GM12878 (cell line): ENCODE measurements at regions not wholly inside any gene's neighbourhood (a gene's known extent, or its start where the extent isn't known, plus 50 kb on each side); places are given as distances from the start of the nearest gene placed in this dataset.

Source experiments
- ATAC-seq: fragments of 200-7000 bp; cut with Tn5 transposase; 3 replicates; pipeline ENCODE4 v1.9.1; 2020; ENCODE audit warnings: mild to moderate bottlenecking, moderate library complexity
- BruUV-seq: library from RNA; stranded (reverse); fragments of 400-500 nt; replicated peaks from 2 replicates; lab custom pipeline; 2021; lab: Mats Ljungman, UMichigan
- CTCF ChIA-PET: fragments of 300-600 bp; sonication (Branson Sonifier 250); formaldehyde crosslinking; extraction: SDS; loops from one replicate; lab custom pipeline; 2021; ENCODE audit warnings: inconsistent platforms; lab: Yijun Ruan, JAX
- POLR2A ChIA-PET: fragments of 350-600 bp; formaldehyde crosslinking; extraction: SDS; loops from one replicate; lab custom pipeline; 2021; ENCODE audit warnings: inconsistent platforms; lab: Charles Lee
- RAD21 ChIA-PET: fragments of 300-600 bp; sonication (Branson Sonifier 250); formaldehyde crosslinking; loops from one replicate; lab custom pipeline; 2023; ENCODE audit warnings: antibody characterized with exemption; ENCODE audit not compliant: unreplicated experiment; lab: Charles Lee
- SMC1A ChIA-PET: fragments of 300-600 bp; sonication (Branson Sonifier 250); formaldehyde crosslinking; loops from one replicate; lab custom pipeline; 2023; ENCODE audit not compliant: unreplicated experiment, uncharacterized antibody; lab: Charles Lee
- DNase-seq: peaks from one replicate; pipeline ENCODE4 v3.0.0-alpha.2; 2011; ENCODE audit warnings: low read depth, low spot score
- FAIRE-seq: peaks from 3 replicates; lab custom pipeline; 2011; peaks lifted over from hg19 to GRCh38; lab: Jason Lieb, UNC
- H2AFZ ChIP-seq: 2 replicates; pipeline ENCODE4 v1.6.0; 2011; ENCODE audit warnings: low read depth, low read length, control low read depth; ENCODE audit not compliant: control insufficient read depth
- H3K27ac ChIP-seq: 2 replicates; pipeline ENCODE4 v1.5.1; 2011; ENCODE audit warnings: control low read depth; ENCODE audit not compliant: control insufficient read depth, insufficient read depth
- H3K27me3 ChIP-seq, 2 experiments: replicated peaks in 1 of 2; 2 replicates each; pipeline versions ENCODE4 v1.6.0 to v1.6.1; 2011; ENCODE audit warnings: low read length in 1 of 2; ENCODE audit not compliant: control insufficient read depth in 2 of 2, insufficient read depth in 2 of 2
- H3K36me3 ChIP-seq, 2 experiments: 2 replicates each; pipeline ENCODE4 v1.5.1; 2011; ENCODE audit warnings: low read length in 1 of 2; ENCODE audit not compliant: control insufficient read depth in 2 of 2, insufficient read depth in 2 of 2
- H3K4me1 ChIP-seq: 2 replicates; pipeline ENCODE4 v1.6.1; 2011; ENCODE audit warnings: mild to moderate bottlenecking, low read length, moderate library complexity, mixed read lengths; ENCODE audit not compliant: control insufficient read depth, insufficient read depth
- H3K4me2 ChIP-seq: 2 replicates; pipeline ENCODE4 v1.6.0; 2011; ENCODE audit warnings: control low read depth; ENCODE audit not compliant: control insufficient read depth, insufficient read depth
- H3K4me3 ChIP-seq: fragments of 200-600 bp; sonication (generic); 2 replicates; pipeline ENCODE4 v1.5.1; 2016
- H3K79me2 ChIP-seq: 2 replicates; pipeline ENCODE4 v1.6.0; 2011; ENCODE audit warnings: low read length; ENCODE audit not compliant: control insufficient read depth, insufficient read depth
- H3K9ac ChIP-seq: 2 replicates; pipeline ENCODE4 v1.8.0; 2011; ENCODE audit warnings: low read length, control low read depth, mixed read lengths; ENCODE audit not compliant: control insufficient read depth, insufficient read depth
- H3K9me3 ChIP-seq: replicated peaks from 3 replicates; pipeline ENCODE4 v1.5.1; 2011; ENCODE audit warnings: mild to moderate bottlenecking, low read length; ENCODE audit not compliant: control insufficient read depth, insufficient read depth
- H4K20me1 ChIP-seq: 2 replicates; pipeline ENCODE4 v1.6.0; 2011; ENCODE audit not compliant: control insufficient read depth, insufficient read depth
- BCL11A ChIP-seq: IDR thresholded peaks from 2 replicates; pipeline ENCODE4 v1.6.1; 2011; ENCODE audit warnings: low read depth, low read length
- CBX5 ChIP-seq: sonication (generic); IDR thresholded peaks from 2 replicates; pipeline ENCODE4 v1.6.1; 2016; ENCODE audit warnings: low read depth, moderate library complexity, mild to moderate bottlenecking, inconsistent platforms
- CTCF ChIP-seq, 3 experiments: IDR thresholded peaks in 2 of 3; conservative IDR thresholded peaks in 1 of 3; 2 replicates each; pipeline ENCODE4 v1.5.1; 2011; ENCODE audit warnings: low read depth in 3 of 3, low read length in 3 of 3, mild to moderate bottlenecking in 3 of 3, control low read depth in 2 of 3, moderate library complexity in 2 of 3, inconsistent platforms in 1 of 3, mixed read lengths in 1 of 3; ENCODE audit not compliant: control insufficient read depth in 2 of 3, insufficient read depth in 1 of 3; ENCODE audit errors: extremely low read depth in 1 of 3
- HSF1 ChIP-seq: fragments of 150-350 bp; IDR thresholded peaks from 2 replicates; pipeline ENCODE4 v1.6.1; 2014; ENCODE audit warnings: mild to moderate bottlenecking, low read depth, low read length
- IKZF2 ChIP-seq, 2 experiments: fragments of 450-650 bp; IDR thresholded peaks; 2 replicates each; pipeline ENCODE4 v1.6.1; 2017; ENCODE audit warnings: mild to moderate bottlenecking in 2 of 2, moderate library complexity in 2 of 2
- MLLT1 ChIP-seq: fragments of 450-650 bp; IDR thresholded peaks from 2 replicates; pipeline ENCODE4 v1.6.1; 2016; ENCODE audit warnings: mild to moderate bottlenecking
- NFYA ChIP-seq: IDR thresholded peaks from 2 replicates; pipeline ENCODE4 v1.6.1; 2011; ENCODE audit warnings: low read depth, mild to moderate bottlenecking, low read length, improper control_type of control experiment, borderline replicate concordance
- NKRF ChIP-seq: fragments of 450-650 bp; conservative IDR thresholded peaks from 2 replicates; pipeline ENCODE4 v1.6.1; 2017; ENCODE audit warnings: mild to moderate bottlenecking, moderate library complexity
- POLR2A ChIP-seq: IDR thresholded peaks from 2 replicates; pipeline ENCODE4 v1.6.1; 2011; ENCODE audit warnings: low read depth, mild to moderate bottlenecking, low read length
- POU2F2 ChIP-seq: IDR thresholded peaks from 3 replicates; pipeline ENCODE4 v1.6.1; 2011; ENCODE audit warnings: low read depth, mild to moderate bottlenecking, low read length, borderline replicate concordance
- RAD51 ChIP-seq: fragments of 450-650 bp; IDR thresholded peaks from 2 replicates; pipeline ENCODE4 v1.6.1; 2016; ENCODE audit warnings: moderate library complexity, mild to moderate bottlenecking, inconsistent platforms
- REST ChIP-seq: IDR thresholded peaks from 2 replicates; pipeline ENCODE4 v1.6.1; 2012; ENCODE audit warnings: mild to moderate bottlenecking, low read depth, low read length
- RUNX3 ChIP-seq: IDR thresholded peaks from 2 replicates; pipeline ENCODE4 v1.6.1; 2012; ENCODE audit warnings: low read length, inconsistent platforms
- SREBF1 ChIP-seq: IDR thresholded peaks from 2 replicates; pipeline ENCODE4 v1.6.1; 2012; ENCODE audit warnings: mild to moderate bottlenecking, low read length
- TAF1 ChIP-seq: IDR thresholded peaks from 2 replicates; pipeline ENCODE4 v1.6.1; 2011; ENCODE audit warnings: mild to moderate bottlenecking, low read depth, low read length, borderline replicate concordance
- TARDBP ChIP-seq: IDR thresholded peaks from 2 replicates; pipeline ENCODE4 v1.6.1; 2016; ENCODE audit warnings: borderline replicate concordance
- TBL1XR1 ChIP-seq: IDR thresholded peaks from 2 replicates; pipeline ENCODE4 v1.6.1; 2012; ENCODE audit warnings: low read depth, low read length, improper control_type of control experiment
- WGBS: methylation state at CpG from one replicate; pipeline ENCODE4 v1.1.6; 2016; ENCODE audit warnings: low lambda C conversion rate; ENCODE audit not compliant: insufficient replicate concordance, insufficient coverage; ENCODE audit errors: missing lambda C conversion rate; 5-methylcytosine and 5-hydroxymethylcytosine counted together
- in situ Hi-C: fragments of 300-500 bp; cut with MboI; formaldehyde crosslinking; loops from 9 replicates; pipeline ENCODE4 v1.14.3; 2018; ENCODE audit warnings: mixed read lengths
- intact Hi-C: fragments of 100-400 bp; cut with micrococcal nuclease; formaldehyde crosslinking; loops from one replicate; pipeline ENCODE4 v1.14.2; 2022; ENCODE audit not compliant: unreplicated experiment

GRCh38 chr14:35993684-35993960, 167.5 kb downstream of the BRMS1L start:
- WGBS = 66% methylated on average over 3 of the region's 3 CpGs
- DNase-seq (no peak), ATAC-seq (no peak), FAIRE-seq (no peak)
- H3K9ac ChIP-seq = no peak overlapping the region
- ChIA-PET SMC1A (no interaction called here), POLR2A (no interaction called here), RAD21 (no interaction called here), CTCF (no interaction called here)
- H4K20me1 ChIP-seq = no peaks in the 10 kb centered on the region
- no peaks in the 10 kb centered on the region for H3K4me1 ChIP-seq
- H2AFZ ChIP-seq = no peak overlapping the region
- no peaks in the 10 kb centered on the region for H3K36me3 ChIP-seq
- no peak overlapping the region for H3K27ac ChIP-seq
- in situ Hi-C loops = no loop called here
- no peaks in the 10 kb centered on the region for H3K79me2 ChIP-seq
- no peaks in the 10 kb centered on the region for H3K9me3 ChIP-seq
- H3K4me3 ChIP-seq = no peak overlapping the region
- H3K4me2 ChIP-seq = no peak overlapping the region
- no peaks in the 10 kb centered on the region for H3K27me3 ChIP-seq
- BruUV-seq = no TSS peak
- intact Hi-C loops = no loop called here
- no peak for TF ChIP-seq MLLT1
- TF ChIP-seq POLR2A = no peak
- no peak for TF ChIP-seq TBL1XR1
- TF ChIP-seq REST = no peak
- TF ChIP-seq RAD51 = no peak
- no peak for TF ChIP-seq HSF1
- no peak for TF ChIP-seq TARDBP
- no peak for TF ChIP-seq TAF1
- TF ChIP-seq NKRF = no peak
- TF ChIP-seq CTCF (IDR thresholded peaks at IDR 0.05 in 2 of 3, conservative IDR thresholded peaks at IDR 0.05 in 1 of 3; ENCODE audit: control insufficient read depth in 2 of 3, extremely low read depth in 1 of 3, insufficient read depth in 1 of 3, low read depth in 3 of 3, low read length in 3 of 3) = no peak
- TF ChIP-seq IKZF2 (IDR thresholded peaks at IDR 0.05) = no peak
- TF ChIP-seq POU2F2 = no peak
- TF ChIP-seq RUNX3 = no peak
- TF ChIP-seq NFYA = no peak
- TF ChIP-seq CBX5 = no peak
- no peak for TF ChIP-seq SREBF1
- no peak for TF ChIP-seq BCL11A
